Occipital lobe (tissue), 1 donor: ENCODE measurements at regions not wholly inside any gene's neighbourhood (a gene's known extent, or its start where the extent isn't known, plus 50 kb on each side); places are given as distances from the start of the nearest gene placed in this dataset.
A peak's percentile ranks its signal among the peaks of the same experiment; 100 is the strongest.
"Not testable (repeated sequence)": the region's sequence is repeated elsewhere in the genome, so short reads cannot be mapped to it uniquely, and the experiment has no call there.

ENCODE experiments used
- DNase-seq: peaks from one replicate; lab custom pipeline; 2025; lab: John Stamatoyannopoulos, UW

- DNase-seq, result not testable (repeated sequence)
These were observed 162.2 kb downstream of the GOSR1 start for GRCh38 chr17:30639391-30639790.

DNA sequence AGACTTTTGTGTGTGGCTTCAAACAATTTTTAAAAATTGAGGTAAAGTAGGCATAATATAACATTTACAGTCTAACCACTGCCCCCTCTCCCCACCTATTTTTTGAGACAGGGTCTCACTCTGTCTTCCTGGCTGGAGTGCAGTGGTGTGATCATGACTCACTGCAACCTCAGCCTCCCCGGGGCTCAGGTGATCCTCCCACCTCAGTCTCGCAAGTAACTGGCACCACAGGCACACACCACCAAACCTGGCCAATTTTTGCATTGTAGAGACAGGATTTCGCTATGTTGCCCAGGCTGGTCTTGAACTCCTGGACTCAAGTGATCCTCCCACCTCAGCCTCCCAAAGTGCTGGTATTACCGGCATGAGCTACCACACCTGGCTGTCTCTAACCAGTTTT, 161.8 kb downstream of the GOSR1 start:
- not testable (repeated sequence) for DNase-seq

DNA sequence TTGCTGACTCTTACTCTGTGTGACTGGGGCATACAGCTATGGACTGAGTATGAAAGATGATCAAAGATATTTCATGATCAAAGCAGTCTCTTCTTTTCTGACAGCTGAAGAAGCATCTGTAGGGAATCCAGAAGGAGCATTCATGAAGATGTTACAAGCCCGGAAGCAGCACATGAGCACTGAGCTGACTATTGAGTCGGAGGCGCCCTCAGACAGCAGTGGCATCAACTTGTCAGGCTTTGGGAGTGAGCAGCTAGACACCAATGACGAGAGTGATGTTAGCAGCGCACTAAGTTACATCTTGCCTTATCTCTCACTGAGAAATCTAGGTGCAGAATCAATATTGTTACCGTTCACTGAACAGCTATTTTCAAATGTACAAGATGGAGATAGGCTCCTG, 154.4 kb downstream of the GOSR1 start:
- not testable (repeated sequence) for DNase-seq

- not testable (repeated sequence) for DNase-seq
These were observed 148.2 kb downstream of the GOSR1 start for GRCh38 chr17:30625380-30625779.

- DNase-seq, result not testable (repeated sequence)
These were observed 147.0 kb downstream of the GOSR1 start for GRCh38 chr17:30624180-30624579.

GRCh38 chr17:30609682-30610081, 132.5 kb downstream of the GOSR1 start:
- DNase-seq, result not testable (repeated sequence)

DNA sequence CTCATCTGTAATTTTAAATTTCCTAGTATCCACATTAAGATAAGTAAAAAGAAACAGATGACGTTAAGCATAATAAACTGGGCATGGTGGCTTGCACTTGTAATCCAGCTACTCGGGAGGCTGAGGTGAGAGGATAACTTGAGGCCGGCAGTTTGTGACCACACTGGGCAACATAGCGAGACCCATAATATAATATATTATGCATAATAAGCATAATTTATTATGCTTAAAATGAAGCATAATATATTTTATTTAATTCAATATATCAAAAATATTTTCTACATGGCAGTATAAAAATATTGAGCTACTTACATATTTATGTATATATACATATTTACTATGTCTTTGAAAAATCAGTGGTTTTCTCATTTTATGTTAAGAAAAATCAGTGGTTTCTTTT, 128.3 kb downstream of the GOSR1 start:
- no peak for DNase-seq

DNA sequence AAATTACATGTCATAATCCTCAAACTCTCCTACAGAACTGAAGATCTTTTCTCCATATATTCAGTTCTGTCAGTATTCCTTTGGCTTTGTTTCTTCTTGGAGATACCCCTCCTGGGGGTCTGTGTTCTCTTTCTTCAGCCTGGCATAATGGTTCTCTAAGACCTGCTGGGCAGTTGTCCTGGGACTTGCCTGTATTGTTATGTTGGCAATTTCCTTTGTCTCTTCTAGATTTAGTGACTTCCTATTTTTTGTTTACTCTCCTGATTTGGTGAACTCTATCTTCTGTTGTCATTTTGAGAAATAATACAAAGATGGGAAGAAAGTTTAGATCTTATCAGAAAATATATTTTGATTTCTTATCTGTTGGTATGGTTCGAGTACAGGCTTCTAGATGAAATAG, 127.8 kb downstream of the GOSR1 start:
- no peak for DNase-seq

- DNase-seq, result not testable (repeated sequence)
These were observed 125.2 kb downstream of the GOSR1 start for GRCh38 chr17:30602396-30602795.

GRCh38 chr17:30601984-30602383, 124.8 kb downstream of the GOSR1 start:
- not testable (repeated sequence) for DNase-seq

DNA sequence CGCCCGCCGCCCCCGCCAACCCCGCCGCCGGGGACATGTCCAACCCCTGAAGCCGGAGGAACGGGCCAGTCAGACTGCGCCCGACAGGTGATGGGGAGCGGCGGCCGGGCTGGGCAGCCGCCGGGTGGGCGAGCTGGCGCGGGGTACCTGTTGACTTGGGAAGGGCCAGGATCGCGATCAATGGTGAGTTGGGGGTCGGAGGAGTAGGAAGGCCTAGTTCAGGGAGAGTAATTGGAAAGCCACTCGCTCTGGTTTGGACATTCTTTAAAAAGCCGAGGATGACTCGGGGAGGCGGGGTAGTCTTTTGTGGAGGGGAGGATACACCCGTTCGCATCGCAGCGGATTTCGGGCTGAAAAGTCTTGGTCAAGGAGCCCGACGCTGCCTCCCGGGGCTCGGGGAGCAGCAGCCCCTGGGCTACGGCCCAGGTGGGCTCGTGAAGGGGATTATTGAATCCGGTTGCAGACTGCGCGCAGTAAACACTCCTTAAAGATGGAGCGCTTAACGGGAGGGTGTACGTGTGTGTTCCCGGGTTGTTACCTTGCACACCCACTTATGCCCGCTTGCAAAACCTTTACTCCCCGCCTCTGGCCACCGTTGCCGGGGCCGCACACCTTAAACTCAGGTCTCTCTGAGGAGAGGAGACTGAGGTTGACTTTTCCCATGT, 123.8 kb downstream of the GOSR1 start:
- no peak for DNase-seq

GRCh38 chr17:30600060-30600829, 123.0 kb downstream of the GOSR1 start:
- peak; percentile 83 for DNase-seq

GRCh38 chr17:30599428-30600059, 122.3 kb downstream of the GOSR1 start:
- no peak for DNase-seq

DNA sequence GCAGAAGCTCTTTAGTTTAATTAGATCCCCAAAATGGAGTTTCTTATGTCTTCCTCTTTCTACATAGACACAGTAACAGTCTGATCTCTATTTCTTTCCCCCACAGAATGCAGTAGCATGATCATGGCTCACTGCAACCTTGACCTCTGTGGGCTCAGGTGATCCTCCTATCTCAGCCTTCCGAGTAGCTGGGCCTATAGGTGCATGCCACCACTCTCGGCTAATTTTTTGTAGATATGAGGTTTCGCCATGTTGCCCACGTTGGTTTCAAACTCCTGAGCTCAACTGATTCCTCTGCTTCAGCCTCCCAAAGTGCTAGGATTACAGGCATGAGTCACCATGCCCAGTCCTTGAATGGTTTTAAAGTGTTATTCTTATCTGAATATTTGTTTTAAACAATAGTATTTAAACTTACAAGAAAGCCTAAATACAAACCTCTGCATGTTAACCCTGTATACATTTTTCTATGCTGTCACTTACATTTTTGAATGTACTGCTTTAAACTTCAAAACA, 120.6 kb downstream of the GOSR1 start:
- DNase-seq, result no peak

DNA sequence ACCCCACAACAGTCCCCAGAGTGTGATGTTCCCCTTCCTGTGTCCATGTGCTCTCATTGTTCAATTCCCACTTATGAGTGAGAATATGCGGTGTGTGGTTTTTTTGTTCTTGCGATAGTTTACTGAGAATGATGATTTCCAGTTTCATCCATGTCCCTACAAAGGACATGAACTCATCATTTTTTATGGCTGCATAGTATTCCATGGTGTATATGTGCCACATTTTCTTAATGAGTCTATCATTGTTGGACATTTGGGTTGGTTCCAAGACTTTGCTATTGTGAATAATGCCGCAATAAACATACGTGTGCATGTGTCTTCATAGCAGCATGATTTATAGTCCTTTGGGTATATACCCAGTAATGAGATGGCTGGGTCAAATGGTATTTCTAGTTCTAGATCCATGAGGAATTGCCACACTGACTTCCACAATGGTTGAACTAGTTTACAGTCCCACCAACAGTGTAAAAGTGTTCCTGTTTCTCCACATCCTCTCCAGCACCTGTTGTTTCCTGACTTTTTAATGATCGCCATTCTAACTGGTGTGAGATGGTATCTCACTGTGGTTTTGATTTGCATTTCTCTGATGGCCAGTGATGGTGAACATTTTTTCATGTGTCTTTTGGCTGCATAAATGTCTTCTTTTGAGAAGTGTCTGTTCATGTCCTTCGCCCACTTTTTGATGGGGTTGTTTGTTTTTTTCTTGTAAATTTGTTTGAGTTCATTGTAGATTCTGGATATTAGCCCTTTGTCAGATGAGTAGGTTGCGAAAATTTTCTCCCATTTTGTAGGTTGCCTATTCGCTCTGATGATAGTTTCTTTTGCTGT, 120.0 kb downstream of the GOSR1 start:
- not testable (repeated sequence) for DNase-seq

- DNase-seq, result not testable (repeated sequence)
These were observed 117.8 kb downstream of the GOSR1 start for GRCh38 chr17:30594953-30595371.

DNA sequence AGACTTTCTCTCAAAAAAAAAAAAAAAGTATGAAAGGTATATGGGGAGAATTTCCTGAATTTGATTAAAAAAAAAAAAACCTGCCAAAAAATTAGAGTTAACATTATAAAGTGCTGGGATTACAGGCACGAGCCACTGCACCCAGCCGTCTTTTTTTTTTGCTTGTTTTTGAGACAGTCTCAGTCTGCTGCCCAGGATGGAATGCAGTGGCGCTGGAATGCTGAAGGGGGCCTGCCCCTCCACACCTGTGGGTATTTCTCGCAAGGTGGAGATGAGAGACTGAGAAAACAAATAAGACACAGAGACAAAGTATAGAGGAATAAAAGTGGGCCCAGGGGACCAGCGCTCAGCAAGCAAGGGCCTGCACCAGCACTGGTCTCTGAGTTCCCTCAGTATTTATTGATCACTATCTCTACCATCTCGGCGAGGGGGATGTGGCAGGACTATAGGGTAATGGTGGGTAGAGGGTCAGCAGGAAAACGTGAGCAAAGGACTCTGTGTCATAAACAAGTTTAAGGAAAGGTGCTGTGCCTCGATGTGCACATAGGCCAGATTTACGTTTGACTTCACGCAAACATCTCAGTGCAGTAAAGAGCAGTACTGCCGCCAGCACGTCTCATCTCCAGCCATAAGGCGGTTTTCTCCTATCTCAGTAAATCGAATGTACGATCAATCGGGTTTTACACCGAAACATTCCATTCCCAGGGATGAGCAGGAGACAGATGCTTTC, 117.2 kb downstream of the GOSR1 start:
- no peak for DNase-seq

DNA sequence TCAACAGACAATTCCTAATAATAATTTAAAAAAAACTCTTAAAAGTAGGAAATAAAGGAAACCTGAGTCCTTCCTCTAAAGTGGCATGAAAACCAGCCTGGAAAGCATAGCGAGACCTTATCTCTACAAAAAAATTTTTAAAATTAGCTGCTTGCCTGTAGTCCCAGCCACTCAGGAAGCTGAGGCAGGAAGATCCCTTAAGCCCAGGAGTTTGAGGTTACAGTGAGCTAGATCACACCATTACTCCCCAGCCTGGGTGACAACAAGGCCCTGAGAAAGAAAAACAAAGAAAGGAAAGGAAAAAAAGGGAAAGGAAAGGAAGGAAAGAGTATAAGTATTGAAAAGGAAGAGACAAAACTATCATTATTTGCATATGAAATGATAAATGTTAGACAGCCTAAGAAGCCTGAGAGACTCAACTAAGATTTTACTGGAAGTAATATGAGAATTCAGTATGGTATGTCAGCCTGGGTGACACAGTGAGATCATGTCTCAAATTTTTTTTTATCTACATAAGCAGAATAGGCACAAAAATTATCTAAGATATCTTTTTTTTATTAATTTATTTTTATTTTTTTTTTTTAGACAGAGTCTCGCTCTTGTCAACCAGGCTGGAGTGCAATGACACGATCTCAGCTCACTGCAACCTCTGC, 113.0 kb downstream of the GOSR1 start:
- no peak for DNase-seq

DNA sequence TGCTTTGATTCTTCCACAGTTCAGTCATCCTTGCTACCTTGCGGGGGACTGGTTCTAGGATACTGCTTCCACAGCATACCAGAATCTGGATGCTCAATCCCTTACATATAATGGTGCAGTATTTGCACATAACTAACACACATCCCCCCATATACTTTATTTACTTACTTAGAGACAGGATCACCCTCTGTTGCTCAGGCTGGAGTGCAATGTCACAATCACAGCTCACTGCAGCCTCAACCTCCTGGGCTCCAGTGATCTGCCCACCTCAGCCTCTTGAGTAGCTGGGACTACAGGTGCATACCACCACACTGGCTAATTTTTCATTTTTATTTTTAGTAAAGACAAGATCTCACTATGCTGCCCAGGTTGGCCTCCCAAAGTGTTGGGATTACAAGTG, 112.2 kb downstream of the GOSR1 start:
- no peak for DNase-seq

GRCh38 chr17:30588798-30589247, 111.6 kb downstream of the GOSR1 start:
- no peak for DNase-seq
